ENCODE measurements at regions not wholly inside any gene's neighbourhood (a gene's known extent, or its start where the extent isn't known, plus 50 kb on each side); places are given as distances from the start of the nearest gene placed in this dataset.

- POLR2A ChIA-PET, result no interaction called here
- CTCF ChIA-PET, result no interaction called here
- Mint-ChIP-seq H3K36me3 (no peaks in the 10 kb centered on the region), H3K4me3 (no peak overlapping the region), H3K27me3 (peaks cover 8 to 24% (median 15%) of the 10 kb centered on the region in 5 donors), H3K27ac (no peak overlapping the region), H3K4me1 (peaks cover 0 to 2% (median 0%) of the 10 kb centered on the region in 7 donors), H3K9me3 (peaks cover 0 to 6% (median 0%) of the 10 kb centered on the region in 11 donors)
- Histone ChIP-seq H3K4me1 (ENCODE audit: control insufficient read depth in 2 of 2, insufficient read depth in 2 of 2, low read length in 2 of 2) (no peaks in the 10 kb centered on the region), H3K27ac (ENCODE audit: low read depth, low read length) (no peak overlapping the region), H3K27me3 (ENCODE audit: control insufficient read depth in 2 of 2, insufficient read depth in 2 of 2, low read length in 2 of 2) (no peaks in the 10 kb centered on the region), H3K36me3 (ENCODE audit: control insufficient read depth in 2 of 3, insufficient read depth in 3 of 3, low read length in 3 of 3) (no peaks in the 10 kb centered on the region), H3K4me3 (ENCODE audit: low read length) (no peak overlapping the region), H3K9me3 (ENCODE audit: control insufficient read depth in 2 of 3, low read length in 3 of 3) (no peaks in the 10 kb centered on the region)
- ATAC-seq, result no peak
- no peak for DNase-seq
- intact Hi-C loops (cut with micrococcal nuclease), result no loop called here
Observed at GRCh38 chr2:45283764-45284620, 274.7 kb upstream of the SIX2 start.

DNA sequence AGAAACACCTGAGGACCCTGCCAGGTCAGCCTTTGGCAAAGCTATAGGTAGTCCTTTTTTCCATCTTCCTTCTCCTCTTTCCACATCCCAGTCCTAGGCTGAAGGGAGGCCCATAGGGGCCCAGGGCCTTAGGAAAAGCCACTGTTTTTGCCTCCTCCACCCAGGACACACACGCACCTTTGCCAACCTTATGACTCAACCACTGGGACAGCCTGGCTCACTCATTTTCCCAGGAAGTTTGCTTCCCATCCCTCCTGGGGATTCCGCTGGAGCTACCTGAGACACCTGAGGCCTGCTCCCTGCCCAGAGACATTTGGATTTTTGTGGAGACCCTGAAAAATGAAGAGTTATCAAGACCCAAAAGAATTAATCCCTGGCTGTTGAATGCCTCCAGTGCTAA, 273.4 kb upstream of the SIX2 start:
- no peak overlapping the region for H3K4me3 ChIP-seq (ENCODE audit: low read length)
- ATAC-seq (no peak), DNase-seq (no peak)
- H3K36me3 Mint-ChIP-seq, result no peaks in the 10 kb centered on the region
- no peaks in the 10 kb centered on the region for H3K4me1 ChIP-seq (ENCODE audit: control insufficient read depth in 2 of 2, insufficient read depth in 2 of 2, low read length in 2 of 2)
- H3K27me3 ChIP-seq (ENCODE audit: control insufficient read depth in 2 of 2, insufficient read depth in 2 of 2, low read length in 2 of 2), result no peaks in the 10 kb centered on the region
- no peaks in the 10 kb centered on the region for H3K9me3 ChIP-seq (ENCODE audit: control insufficient read depth in 2 of 3, low read length in 3 of 3)
- H3K9me3 Mint-ChIP-seq, result peaks cover 0 to 4% (median 0%) of the 10 kb centered on the region in 11 donors
- CTCF ChIA-PET, result no interaction called here
- no peak overlapping the region for H3K4me3 Mint-ChIP-seq
- no peak overlapping the region for H3K27ac ChIP-seq (ENCODE audit: low read depth, low read length)
- H3K36me3 ChIP-seq (ENCODE audit: control insufficient read depth in 2 of 3, insufficient read depth in 3 of 3, low read length in 3 of 3), result no peaks in the 10 kb centered on the region
- intact Hi-C loops (cut with micrococcal nuclease), result no loop called here
- no peaks in the 10 kb centered on the region for H3K4me1 Mint-ChIP-seq
- H3K27me3 Mint-ChIP-seq, result peaks cover 8 to 15% (median 13%) of the 10 kb centered on the region in 5 donors
- H3K27ac Mint-ChIP-seq, result no peak overlapping the region
- POLR2A ChIA-PET, result no interaction called here

GRCh38 chr2:45281311-45281710, 272.1 kb upstream of the SIX2 start:
- no peaks in the 10 kb centered on the region for H3K27me3 ChIP-seq (ENCODE audit: control insufficient read depth in 2 of 2, insufficient read depth in 2 of 2, low read length in 2 of 2)
- no peaks in the 10 kb centered on the region for H3K36me3 Mint-ChIP-seq
- CTCF ChIA-PET, result no interaction called here
- no peak for DNase-seq
- ATAC-seq, result no peak
- POLR2A ChIA-PET, result no interaction called here
- no peak overlapping the region for H3K27ac ChIP-seq (ENCODE audit: low read depth, low read length)
- H3K4me1 Mint-ChIP-seq, result no peaks in the 10 kb centered on the region
- intact Hi-C loops (cut with micrococcal nuclease), result no loop called here
- H3K27me3 Mint-ChIP-seq, result peaks cover 4 to 15% (median 12%) of the 10 kb centered on the region in 5 donors
- no peaks in the 10 kb centered on the region for H3K36me3 ChIP-seq (ENCODE audit: control insufficient read depth in 2 of 3, insufficient read depth in 3 of 3, low read length in 3 of 3)
- no peaks in the 10 kb centered on the region for H3K4me1 ChIP-seq (ENCODE audit: control insufficient read depth in 2 of 2, insufficient read depth in 2 of 2, low read length in 2 of 2)
- H3K4me3 ChIP-seq (ENCODE audit: low read length), result no peak overlapping the region
- peaks cover 0 to 4% (median 0%) of the 10 kb centered on the region in 11 donors for H3K9me3 Mint-ChIP-seq
- no peak overlapping the region for H3K27ac Mint-ChIP-seq
- H3K9me3 ChIP-seq (ENCODE audit: control insufficient read depth in 2 of 3, low read length in 3 of 3), result no peaks in the 10 kb centered on the region
- H3K4me3 Mint-ChIP-seq, result no peak overlapping the region

DNA sequence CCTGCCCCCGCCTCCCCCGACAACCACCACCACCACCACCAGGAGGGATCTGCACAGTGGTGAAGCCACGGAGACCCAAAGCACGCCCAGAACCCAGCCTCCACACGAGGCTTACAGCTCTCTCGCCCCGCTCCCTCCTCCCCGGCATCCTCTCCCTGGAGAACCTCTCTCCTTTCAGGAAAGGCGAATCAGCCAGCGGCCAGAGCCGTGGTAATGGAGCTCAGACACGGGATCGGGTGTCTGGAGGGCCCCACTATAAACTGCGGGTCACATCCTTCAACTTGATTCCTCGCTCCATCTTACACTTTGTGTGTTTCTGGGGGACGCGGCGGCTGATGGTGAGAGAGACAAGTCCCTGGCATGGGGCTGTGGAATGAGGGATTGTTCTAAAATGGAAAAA, 271.5 kb upstream of the SIX2 start:
- ATAC-seq, result no peak
- Histone ChIP-seq H3K4me3 (ENCODE audit: low read length) (no peak overlapping the region), H3K27ac (ENCODE audit: low read depth, low read length) (no peak overlapping the region), H3K36me3 (ENCODE audit: control insufficient read depth in 2 of 3, insufficient read depth in 3 of 3, low read length in 3 of 3) (no peaks in the 10 kb centered on the region), H3K27me3 (ENCODE audit: control insufficient read depth in 2 of 2, insufficient read depth in 2 of 2, low read length in 2 of 2) (no peaks in the 10 kb centered on the region), H3K9me3 (ENCODE audit: control insufficient read depth in 2 of 3, low read length in 3 of 3) (no peaks in the 10 kb centered on the region), H3K4me1 (ENCODE audit: control insufficient read depth in 2 of 2, insufficient read depth in 2 of 2, low read length in 2 of 2) (no peaks in the 10 kb centered on the region)
- Mint-ChIP-seq H3K27me3 (peaks cover 0 to 10% (median 8%) of the 10 kb centered on the region in 5 donors), H3K36me3 (no peaks in the 10 kb centered on the region), H3K9me3 (peaks cover 0 to 4% (median 0%) of the 10 kb centered on the region in 11 donors), H3K27ac (no peak overlapping the region), H3K4me3 (no peak overlapping the region), H3K4me1 (no peaks in the 10 kb centered on the region)
- DNase-seq, result no peak
- ChIA-PET POLR2A (no interaction called here), CTCF (no interaction called here)
- intact Hi-C loops (cut with micrococcal nuclease), result no loop called here

GRCh38 chr2:45279356-45279755, 270.1 kb upstream of the SIX2 start:
- Mint-ChIP-seq H3K9me3 (no peaks in the 10 kb centered on the region), H3K27me3 (peaks cover 0 to 10% (median 8%) of the 10 kb centered on the region in 5 donors), H3K36me3 (no peaks in the 10 kb centered on the region), H3K27ac (no peak overlapping the region), H3K4me3 (no peak overlapping the region), H3K4me1 (no peaks in the 10 kb centered on the region)
- no peaks in the 10 kb centered on the region for H3K27me3 ChIP-seq (ENCODE audit: control insufficient read depth in 2 of 2, insufficient read depth in 2 of 2, low read length in 2 of 2)
- no peak overlapping the region for H3K27ac ChIP-seq (ENCODE audit: low read depth, low read length)
- ATAC-seq (no peak), DNase-seq (no peak)
- intact Hi-C loops (cut with micrococcal nuclease), result no loop called here
- no peaks in the 10 kb centered on the region for H3K36me3 ChIP-seq (ENCODE audit: control insufficient read depth in 2 of 3, insufficient read depth in 3 of 3, low read length in 3 of 3)
- H3K4me1 ChIP-seq (ENCODE audit: control insufficient read depth in 2 of 2, insufficient read depth in 2 of 2, low read length in 2 of 2), result no peaks in the 10 kb centered on the region
- H3K4me3 ChIP-seq (ENCODE audit: low read length), result no peak overlapping the region
- H3K9me3 ChIP-seq (ENCODE audit: control insufficient read depth in 2 of 3, low read length in 3 of 3), result no peaks in the 10 kb centered on the region
- POLR2A ChIA-PET, result no interaction called here
- CTCF ChIA-PET, result no interaction called here

DNA sequence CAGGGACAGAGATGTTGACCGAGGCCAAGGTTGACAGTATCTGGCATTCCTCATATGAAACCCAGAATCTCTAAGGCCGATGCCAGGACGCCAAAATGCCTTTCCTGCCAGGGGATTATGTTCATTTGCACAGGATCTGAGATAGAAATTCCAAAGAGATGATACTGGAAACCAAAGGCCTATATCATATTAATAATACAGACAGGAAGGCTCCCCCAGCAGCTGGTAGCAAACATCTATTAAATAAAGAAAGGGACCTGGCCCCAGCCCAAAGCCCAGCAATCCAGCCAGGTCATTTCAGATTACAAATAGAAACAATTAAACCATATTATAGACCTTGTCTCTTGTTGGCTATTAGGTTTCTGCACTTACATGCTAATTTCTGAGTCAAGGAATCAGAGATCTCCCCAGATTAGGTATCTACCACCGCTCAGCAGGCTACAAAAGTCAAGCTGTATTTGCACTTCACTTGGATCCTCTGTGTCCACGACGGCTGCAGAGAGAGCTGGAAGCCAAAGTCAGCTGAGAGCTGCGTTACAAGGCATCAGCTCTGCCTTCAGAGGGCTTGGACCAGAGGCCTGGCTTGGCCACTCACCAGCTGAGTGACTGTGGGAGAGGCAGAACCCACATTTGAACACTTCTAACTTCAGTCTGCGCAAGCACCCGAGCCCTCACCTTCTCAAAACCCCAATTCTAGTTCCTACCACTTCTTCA, 269.3 kb upstream of the SIX2 start:
- ATAC-seq (no peak), DNase-seq (no peak)
- CTCF ChIA-PET, result no interaction called here
- POLR2A ChIA-PET, result no interaction called here
- Mint-ChIP-seq H3K27me3 (peaks cover 0 to 10% (median 9%) of the 10 kb centered on the region in 5 donors), H3K4me3 (no peak overlapping the region), H3K4me1 (no peaks in the 10 kb centered on the region), H3K9me3 (no peaks in the 10 kb centered on the region), H3K27ac (no peak overlapping the region), H3K36me3 (no peaks in the 10 kb centered on the region)
- H3K4me1 ChIP-seq (ENCODE audit: control insufficient read depth in 2 of 2, insufficient read depth in 2 of 2, low read length in 2 of 2), result no peaks in the 10 kb centered on the region
- intact Hi-C loops (cut with micrococcal nuclease), result no loop called here
- no peak overlapping the region for H3K4me3 ChIP-seq (ENCODE audit: low read length)
- H3K27ac ChIP-seq (ENCODE audit: low read depth, low read length), result no peak overlapping the region
- H3K36me3 ChIP-seq (ENCODE audit: control insufficient read depth in 2 of 3, insufficient read depth in 3 of 3, low read length in 3 of 3), result no peaks in the 10 kb centered on the region
- no peaks in the 10 kb centered on the region for H3K9me3 ChIP-seq (ENCODE audit: control insufficient read depth in 2 of 3, low read length in 3 of 3)
- no peaks in the 10 kb centered on the region for H3K27me3 ChIP-seq (ENCODE audit: control insufficient read depth in 2 of 2, insufficient read depth in 2 of 2, low read length in 2 of 2)

DNA sequence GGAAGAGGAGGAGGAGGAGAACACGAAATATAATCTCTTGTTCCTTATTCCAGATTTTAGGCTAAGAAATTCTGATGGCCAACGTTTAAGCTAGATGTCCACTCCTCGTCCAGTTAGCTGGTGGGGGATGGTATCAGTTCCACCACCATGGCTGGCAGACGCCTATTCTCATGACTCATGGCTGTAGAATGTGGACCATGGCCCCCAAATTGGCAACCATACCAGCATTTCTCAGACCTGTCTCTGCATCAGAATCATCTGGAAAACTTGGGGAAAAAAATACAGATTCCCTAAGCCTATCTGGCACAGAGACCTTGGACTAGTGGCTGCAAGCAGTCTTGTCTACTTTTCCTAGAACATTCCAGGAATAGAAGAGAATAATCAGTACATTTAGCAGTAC, 267.7 kb upstream of the SIX2 start:
- no peaks in the 10 kb centered on the region for H3K9me3 ChIP-seq (ENCODE audit: control insufficient read depth in 2 of 3, low read length in 3 of 3)
- ATAC-seq, result no peak

More for the DNA sequence above, 267.7 kb upstream of the SIX2 start:
- Histone ChIP-seq H3K36me3 (ENCODE audit: control insufficient read depth in 2 of 3, insufficient read depth in 3 of 3, low read length in 3 of 3) (no peaks in the 10 kb centered on the region), H3K4me3 (ENCODE audit: low read length) (no peak overlapping the region), H3K27ac (ENCODE audit: low read depth, low read length) (no peak overlapping the region), H3K4me1 (ENCODE audit: control insufficient read depth in 2 of 2, insufficient read depth in 2 of 2, low read length in 2 of 2) (no peaks in the 10 kb centered on the region), H3K27me3 (ENCODE audit: control insufficient read depth in 2 of 2, insufficient read depth in 2 of 2, low read length in 2 of 2) (no peaks in the 10 kb centered on the region)
- intact Hi-C loops (cut with micrococcal nuclease), result no loop called here
- DNase-seq, result no peak
- Mint-ChIP-seq H3K27ac (no peak overlapping the region), H3K27me3 (peaks cover 3 to 13% (median 10%) of the 10 kb centered on the region in 5 donors), H3K4me3 (no peak overlapping the region), H3K4me1 (peaks cover 0 to 4% (median 0%) of the 10 kb centered on the region in 7 donors), H3K9me3 (no peaks in the 10 kb centered on the region), H3K36me3 (no peaks in the 10 kb centered on the region)
- ChIA-PET CTCF (no interaction called here), POLR2A (no interaction called here)
